GM12875 (cell line): ENCODE measurements at regions not wholly inside any gene's neighbourhood (a gene's known extent, or its start where the extent isn't known, plus 50 kb on each side); places are given as distances from the start of the nearest gene placed in this dataset.

Experiments
- H3K4me3 ChIP-seq: one replicate; pipeline ENCODE4 v1.5.1; 2011; ENCODE audit warnings: low read depth, low read length, control low read depth
- CTCF ChIP-seq: IDR thresholded peaks from 2 replicates; pipeline ENCODE4 v1.5.1; 2011; ENCODE audit warnings: low read depth, mild to moderate bottlenecking, control low read depth, inconsistent platforms, low read length, moderate library complexity, borderline replicate concordance; ENCODE audit not compliant: insufficient read depth

GRCh38 chr7:47091141-47091540 lies 490.8 kb downstream of the TNS3 start:
- TF ChIP-seq CTCF = no peak

GRCh38 chr7:47089461-47089860 lies 492.4 kb downstream of the TNS3 start:
- no peak overlapping the region for H3K4me3 ChIP-seq
- no peak for TF ChIP-seq CTCF

More at GRCh38 chr7:47091141-47091540, 490.8 kb downstream of the TNS3 start:
- H3K4me3 ChIP-seq = no peak overlapping the region

GRCh38 chr7:47089068-47089417 lies 492.9 kb downstream of the TNS3 start:
- no peak for TF ChIP-seq CTCF
- H3K4me3 ChIP-seq = no peak overlapping the region

- TF ChIP-seq CTCF = peak; percentile 69
- no peak overlapping the region for H3K4me3 ChIP-seq
These were observed 493.4 kb downstream of the TNS3 start for GRCh38 chr7:47088329-47089067.

GRCh38 chr7:47087866-47088265 lies 494.0 kb downstream of the TNS3 start:
- H3K4me3 ChIP-seq = no peak overlapping the region
- no peak for TF ChIP-seq CTCF

- no peak for TF ChIP-seq CTCF
- H3K4me3 ChIP-seq = no peak overlapping the region
These were observed 496.2 kb downstream of the TNS3 start for GRCh38 chr7:47085491-47086275.
